Right lobe of liver (tissue), 4 donors: ENCODE measurements at regions not wholly inside any gene's neighbourhood (a gene's known extent, or its start where the extent isn't known, plus 50 kb on each side); places are given as distances from the start of the nearest gene placed in this dataset.

ENCODE experiments used
- CTCF ChIP-seq, 4 donors: fragments of 200-600 bp in 3 of 4; fragments of 450-650 bp in 1 of 4; IDR thresholded peaks; one replicate each; pipeline versions ENCODE4 v1.5.1 to v1.8.0; 2016 to 2022; ENCODE audit warnings: antibody characterized with exemption in 4 of 4, mild to moderate bottlenecking in 2 of 4
- POLR2A ChIP-seq: fragments of 450-650 bp; IDR thresholded peaks from one replicate; pipeline ENCODE4 v1.6.1; 2017; ENCODE audit warnings: antibody characterized with exemption, mild to moderate bottlenecking
- donor health status: DM: no; HTN: no; CAD: no.
- donor health status: DM: no; HTN: no; CAD: no.
- donor health status: DM: no; HTN: yes; CAD: no.

DNA sequence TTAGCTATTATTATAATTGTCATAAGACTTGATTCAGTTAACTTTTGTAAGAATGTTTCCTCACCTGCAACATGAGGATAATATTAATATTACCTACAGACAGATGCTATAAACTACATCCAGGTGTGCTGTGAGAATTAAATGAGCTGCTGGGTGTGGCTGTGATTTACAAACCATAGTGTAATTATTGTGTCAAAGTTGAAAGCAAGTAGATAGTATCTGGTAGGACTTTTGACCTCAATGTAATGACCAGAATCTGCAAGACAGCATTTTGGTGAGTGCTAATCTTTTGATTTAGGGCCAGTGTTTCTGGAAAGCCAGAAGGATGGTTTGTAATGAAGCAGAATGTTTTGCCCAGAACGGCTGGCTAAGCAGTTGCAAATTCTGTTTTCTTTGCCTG lies 162.5 kb downstream of the TRMT11 start:
- TF ChIP-seq CTCF (IDR thresholded peaks at IDR 0.05), result no peak
- no peak for TF ChIP-seq POLR2A
